Spleen (tissue), 11 donors: ENCODE measurements at regions not wholly inside any gene's neighbourhood (a gene's known extent, or its start where the extent isn't known, plus 50 kb on each side); places are given as distances from the start of the nearest gene placed in this dataset.

ENCODE experiments used
- DNase-seq: peaks from one replicate; pipeline ENCODE4 v3.0.0-alpha.2; 2020
- H3K27ac ChIP-seq, 8 donors: fragments of 200-600 bp; sonication (generic) in 7 of 8; 1 replicate in 4 of 8; 2 replicates in 4 of 8; pipeline versions ENCODE4 v1.5.0 to v1.8.0; 2016 to 2021; ENCODE audit warnings: inconsistent platforms in 4 of 8, mild to moderate bottlenecking in 4 of 8, moderate library complexity in 1 of 8
- H3K27me3 ChIP-seq, 7 donors: fragments of 200-600 bp; sonication (generic) in 6 of 7; replicated peaks in 1 of 7; 1 replicate in 4 of 7; 2 replicates in 3 of 7; pipeline versions ENCODE4 v1.5.0 to v1.8.0; 2016 to 2021; ENCODE audit warnings: inconsistent platforms in 3 of 7, mild to moderate bottlenecking in 1 of 7
- H3K36me3 ChIP-seq, 6 donors: fragments of 200-600 bp; sonication (generic) in 5 of 6; 1 replicate in 4 of 6; 2 replicates in 2 of 6; pipeline versions ENCODE4 v1.5.0 to v1.8.0; 2016 to 2021; ENCODE audit warnings: inconsistent platforms in 2 of 6
- H3K4me1 ChIP-seq, 6 donors: fragments of 200-600 bp; sonication (generic) in 5 of 6; 1 replicate in 3 of 6; 2 replicates in 3 of 6; pipeline versions ENCODE4 v1.5.0 to v1.8.0; 2016 to 2021; ENCODE audit warnings: inconsistent platforms in 3 of 6
- H3K4me3 ChIP-seq, 8 donors: fragments of 200-600 bp; sonication (generic) in 7 of 8; 1 replicate in 4 of 8; 2 replicates in 4 of 8; pipeline versions ENCODE4 v1.5.0 to v1.8.0; 2016 to 2021; ENCODE audit warnings: inconsistent platforms in 4 of 8, mild to moderate bottlenecking in 4 of 8, moderate library complexity in 2 of 8
- H3K9me3 ChIP-seq, 8 donors: fragments of 200-600 bp; sonication (generic) in 7 of 8; 1 replicate in 4 of 8; 2 replicates in 4 of 8; pipeline versions ENCODE4 v1.5.0 to v1.8.0; 2016 to 2021; ENCODE audit warnings: inconsistent platforms in 4 of 8
- CTCF ChIP-seq, 11 experiments: fragments of 200-600 bp in 7 of 11; fragments of 450-650 bp in 4 of 11; sonication (generic) in 4 of 11; IDR thresholded peaks in 8 of 11; conservative IDR thresholded peaks in 3 of 11; 1 replicate in 7 of 11; 2 replicates in 4 of 11; pipeline versions ENCODE4 v1.4.0 to v1.8.0; 2016 to 2021; ENCODE audit warnings: antibody characterized with exemption in 11 of 11, inconsistent platforms in 4 of 11, mild to moderate bottlenecking in 1 of 11
- POLR2A ChIP-seq, 3 donors: fragments of 450-650 bp; IDR thresholded peaks; one replicate each; pipeline ENCODE4 v1.5.1; 2017; ENCODE audit warnings: antibody characterized with exemption in 3 of 3, mild to moderate bottlenecking in 1 of 3
- POLR2AphosphoS5 ChIP-seq, 3 donors: sonication (generic); formaldehyde crosslinking; IDR thresholded peaks; one replicate each; pipeline ENCODE4 v1.5.1; 2017; ENCODE audit warnings: antibody characterized with exemption in 3 of 3
- WGBS, 5 donors: extraction: QIAGEN DNeasy Blood & Tissue Kit in 3 of 5; methylation state at CpG; one replicate each; pipeline versions ENCODE4 v1.1.5 to v1.1.7; 2013 to 2018; 5-methylcytosine and 5-hydroxymethylcytosine counted together
- intact Hi-C: fragments of 100-400 bp; cut with DNase I; formaldehyde crosslinking; loops from one replicate; pipeline ENCODE4 v1.15.0; 2023; ENCODE audit warnings: low total_unique reads
- donor health status: healthy with polysubstance abuse.
- donor health status: DM: no; HTN: no; CAD: no; lungs with moderate emphysema.
- donor health status: DM: no; HTN: no; CAD: no.
- donor health status: Bipolar disorder and iron deficiency.
- donor health status: healthy.
- donor health status: DM: no; HTN: no; CAD: no.
- donor health status: DM: yes; HTN: yes; CAD: no.

GRCh38 chr16:63497408-63497807 is 1461.2 kb upstream of the CDH8 start:
- Histone ChIP-seq H3K27me3 (no peaks in the 10 kb centered on the region), H3K4me3 (no peak overlapping the region), H3K27ac (no peak overlapping the region), H3K36me3 (no peaks in the 10 kb centered on the region), H3K9me3 (peaks cover 0 to 15% (median 0%) of the 10 kb centered on the region in 8 donors), H3K4me1 (no peaks in the 10 kb centered on the region)
- no peak for TF ChIP-seq CTCF (IDR thresholded peaks at IDR 0.05 in 8 of 11, conservative IDR thresholded peaks at IDR 0.05 in 3 of 11)
- TF ChIP-seq POLR2AphosphoS5 (IDR thresholded peaks at IDR 0.05), result no peak
- TF ChIP-seq POLR2A (IDR thresholded peaks at IDR 0.05), result no peak
- DNase-seq, result no peak
- 70 to 84% (median 80%) methylated on average over 2 of the region's 2 CpGs for WGBS, 5 donors
- intact Hi-C loops, result no loop called here

- Histone ChIP-seq H3K27me3 (no peaks in the 10 kb centered on the region), H3K4me3 (no peak overlapping the region), H3K27ac (no peak overlapping the region), H3K9me3 (peaks cover 0 to 7% (median 0%) of the 10 kb centered on the region in 8 donors), H3K36me3 (no peaks in the 10 kb centered on the region), H3K4me1 (no peaks in the 10 kb centered on the region)
- DNase-seq, result no peak
- no peak for TF ChIP-seq POLR2A (IDR thresholded peaks at IDR 0.05)
- no peak for TF ChIP-seq POLR2AphosphoS5 (IDR thresholded peaks at IDR 0.05)
- TF ChIP-seq CTCF (IDR thresholded peaks at IDR 0.05 in 8 of 11, conservative IDR thresholded peaks at IDR 0.05 in 3 of 11), result no peak
- intact Hi-C loops, result no loop called here
- WGBS, 5 donors, result 35 to 62% (median 52%) methylated on average over 1 of the region's 1 CpG
Measured at GRCh38 chr16:63496282-63496681, 1460.0 kb upstream of the CDH8 start.

GRCh38 chr16:63488955-63489354 is 1452.7 kb upstream of the CDH8 start:
- no peak overlapping the region for H3K4me3 ChIP-seq
- H3K27ac ChIP-seq, result no peak overlapping the region
- intact Hi-C loops, result no loop called here
- DNase-seq, result no peak
- TF ChIP-seq POLR2AphosphoS5 (IDR thresholded peaks at IDR 0.05), result no peak
- no peak for TF ChIP-seq POLR2A (IDR thresholded peaks at IDR 0.05)
- TF ChIP-seq CTCF (IDR thresholded peaks at IDR 0.05 in 8 of 11, conservative IDR thresholded peaks at IDR 0.05 in 3 of 11), result no peak
- peaks cover 0 to 7% (median 0%) of the 10 kb centered on the region in 8 donors for H3K9me3 ChIP-seq
- no peaks in the 10 kb centered on the region for H3K27me3 ChIP-seq
- no peaks in the 10 kb centered on the region for H3K36me3 ChIP-seq
- H3K4me1 ChIP-seq, result no peaks in the 10 kb centered on the region

- no peaks in the 10 kb centered on the region for H3K36me3 ChIP-seq
- H3K27me3 ChIP-seq, result no peaks in the 10 kb centered on the region
- H3K9me3 ChIP-seq, result no peaks in the 10 kb centered on the region
- TF ChIP-seq CTCF (IDR thresholded peaks at IDR 0.05 in 8 of 11, conservative IDR thresholded peaks at IDR 0.05 in 3 of 11) (no peak), POLR2A (IDR thresholded peaks at IDR 0.05) (no peak), POLR2AphosphoS5 (IDR thresholded peaks at IDR 0.05) (no peak)
- H3K27ac ChIP-seq, result no peak overlapping the region
- intact Hi-C loops, result no loop called here
- H3K4me3 ChIP-seq, result no peak overlapping the region
- DNase-seq, result no peak
- no peaks in the 10 kb centered on the region for H3K4me1 ChIP-seq
Measured at GRCh38 chr16:63481060-63481459, 1444.8 kb upstream of the CDH8 start.
